ENCODE measurements at regions not wholly inside any gene's neighbourhood (a gene's known extent, or its start where the extent isn't known, plus 50 kb on each side); places are given as distances from the start of the nearest gene placed in this dataset.
A peak's percentile ranks its signal among the peaks of the same experiment; 100 is the strongest.

- no peaks in the 10 kb centered on the region for H3K9me3 ChIP-seq (ENCODE audit: control insufficient read depth in 2 of 2, insufficient read depth in 1 of 2, low read depth in 1 of 2, low read length in 1 of 2)
- no peak overlapping the region for H3K27ac ChIP-seq (ENCODE audit: low read depth in 1 of 3, low read length in 2 of 3)
- no peak for FAIRE-seq
- no peaks in the 10 kb centered on the region for H3K4me1 ChIP-seq (ENCODE audit: control insufficient read depth in 3 of 3, insufficient read depth in 2 of 3, low read depth in 1 of 3, low read length in 2 of 3)
- no peak for DNase-seq
- no peak overlapping the region for H3K4me3 ChIP-seq (ENCODE audit: low read depth in 1 of 3, low read length in 3 of 3)
- 81 to 89% (median 81%) methylated on average over 2 of the region's 2 CpGs for WGBS, 3 donors
- no peaks in the 10 kb centered on the region for H3K36me3 ChIP-seq (ENCODE audit: control insufficient read depth in 3 of 3, insufficient read depth in 2 of 3, low read depth in 1 of 3, low read length in 3 of 3)
- no peaks in the 10 kb centered on the region for H3K27me3 ChIP-seq (ENCODE audit: control insufficient read depth in 3 of 3, insufficient read depth in 3 of 3, low read length in 3 of 3)
These were observed 322.0 kb upstream of the FKBP1C start for GRCh38 chr6:62889240-62889639.

- WGBS, 3 donors: 29 to 44% (median 33%) methylated on average over 2 of the region's 2 CpGs
- H3K36me3 ChIP-seq (ENCODE audit: control insufficient read depth in 3 of 3, insufficient read depth in 2 of 3, low read depth in 1 of 3, low read length in 3 of 3): no peaks in the 10 kb centered on the region
- H3K27me3 ChIP-seq (ENCODE audit: control insufficient read depth in 3 of 3, insufficient read depth in 3 of 3, low read length in 3 of 3): no peaks in the 10 kb centered on the region
- no peak overlapping the region for H3K27ac ChIP-seq (ENCODE audit: low read depth in 1 of 3, low read length in 2 of 3)
- FAIRE-seq: peak; percentile 68
- no peak for DNase-seq
- H3K4me3 ChIP-seq (ENCODE audit: low read depth in 1 of 3, low read length in 3 of 3): no peak overlapping the region
- H3K9me3 ChIP-seq (ENCODE audit: control insufficient read depth in 2 of 2, insufficient read depth in 1 of 2, low read depth in 1 of 2, low read length in 1 of 2): no peaks in the 10 kb centered on the region
- no peaks in the 10 kb centered on the region for H3K4me1 ChIP-seq (ENCODE audit: control insufficient read depth in 3 of 3, insufficient read depth in 2 of 3, low read depth in 1 of 3, low read length in 2 of 3)
These were observed 320.1 kb upstream of the FKBP1C start for GRCh38 chr6:62891065-62891647.

- Histone ChIP-seq H3K27me3 (ENCODE audit: control insufficient read depth in 3 of 3, insufficient read depth in 3 of 3, low read length in 3 of 3) (no peaks in the 10 kb centered on the region), H3K4me1 (ENCODE audit: control insufficient read depth in 3 of 3, insufficient read depth in 2 of 3, low read depth in 1 of 3, low read length in 2 of 3) (no peaks in the 10 kb centered on the region), H3K36me3 (ENCODE audit: control insufficient read depth in 3 of 3, insufficient read depth in 2 of 3, low read depth in 1 of 3, low read length in 3 of 3) (no peaks in the 10 kb centered on the region), H3K9me3 (ENCODE audit: control insufficient read depth in 2 of 2, insufficient read depth in 1 of 2, low read depth in 1 of 2, low read length in 1 of 2) (no peaks in the 10 kb centered on the region), H3K27ac (ENCODE audit: low read depth in 1 of 3, low read length in 2 of 3) (no peak overlapping the region), H3K4me3 (ENCODE audit: low read depth in 1 of 3, low read length in 3 of 3) (no peak overlapping the region)
- DNase-seq (no peak), FAIRE-seq (no peak)
- WGBS, 3 donors: 60 to 83% (median 82%) methylated on average over 1 of the region's 1 CpG
These were observed 317.2 kb upstream of the FKBP1C start for GRCh38 chr6:62894114-62894513.

GRCh38 chr6:62903266-62903665 lies 308.0 kb upstream of the FKBP1C start:
- 83 to 92% (median 87%) methylated on average over 1 of the region's 1 CpG for WGBS, 3 donors

GRCh38 chr6:62904687-62905086 lies 306.6 kb upstream of the FKBP1C start:
- no peak overlapping the region for H3K27ac ChIP-seq (ENCODE audit: low read depth in 1 of 3, low read length in 2 of 3)

More at GRCh38 chr6:62903266-62903665, 308.0 kb upstream of the FKBP1C start:
- DNase-seq: no peak
- Histone ChIP-seq H3K27me3 (ENCODE audit: control insufficient read depth in 3 of 3, insufficient read depth in 3 of 3, low read length in 3 of 3) (no peaks in the 10 kb centered on the region), H3K4me1 (ENCODE audit: control insufficient read depth in 3 of 3, insufficient read depth in 2 of 3, low read depth in 1 of 3, low read length in 2 of 3) (no peaks in the 10 kb centered on the region), H3K9me3 (ENCODE audit: control insufficient read depth in 2 of 2, insufficient read depth in 1 of 2, low read depth in 1 of 2, low read length in 1 of 2) (no peaks in the 10 kb centered on the region), H3K4me3 (ENCODE audit: low read depth in 1 of 3, low read length in 3 of 3) (no peak overlapping the region), H3K36me3 (ENCODE audit: control insufficient read depth in 3 of 3, insufficient read depth in 2 of 3, low read depth in 1 of 3, low read length in 3 of 3) (no peaks in the 10 kb centered on the region), H3K27ac (ENCODE audit: low read depth in 1 of 3, low read length in 2 of 3) (no peak overlapping the region)
- FAIRE-seq: no peak

GRCh38 chr6:62914530-62914929 lies 296.7 kb upstream of the FKBP1C start:
- FAIRE-seq: no peak

More at GRCh38 chr6:62904687-62905086, 306.6 kb upstream of the FKBP1C start:
- DNase-seq: no peak
- Histone ChIP-seq H3K27me3 (ENCODE audit: control insufficient read depth in 3 of 3, insufficient read depth in 3 of 3, low read length in 3 of 3) (no peaks in the 10 kb centered on the region), H3K9me3 (ENCODE audit: control insufficient read depth in 2 of 2, insufficient read depth in 1 of 2, low read depth in 1 of 2, low read length in 1 of 2) (no peaks in the 10 kb centered on the region), H3K4me1 (ENCODE audit: control insufficient read depth in 3 of 3, insufficient read depth in 2 of 3, low read depth in 1 of 3, low read length in 2 of 3) (no peaks in the 10 kb centered on the region), H3K4me3 (ENCODE audit: low read depth in 1 of 3, low read length in 3 of 3) (no peak overlapping the region), H3K36me3 (ENCODE audit: control insufficient read depth in 3 of 3, insufficient read depth in 2 of 3, low read depth in 1 of 3, low read length in 3 of 3) (no peaks in the 10 kb centered on the region)
- no peak for FAIRE-seq
- 84 to 91% (median 84%) methylated on average over 5 of the region's 5 CpGs for WGBS, 3 donors

GRCh38 chr6:62923728-62924127 lies 287.5 kb upstream of the FKBP1C start:
- FAIRE-seq (no peak), DNase-seq (no peak)
- no peaks in the 10 kb centered on the region for H3K36me3 ChIP-seq (ENCODE audit: control insufficient read depth in 3 of 3, insufficient read depth in 2 of 3, low read depth in 1 of 3, low read length in 3 of 3)
- no peaks in the 10 kb centered on the region for H3K4me1 ChIP-seq (ENCODE audit: control insufficient read depth in 3 of 3, insufficient read depth in 2 of 3, low read depth in 1 of 3, low read length in 2 of 3)
- no peak overlapping the region for H3K4me3 ChIP-seq (ENCODE audit: low read depth in 1 of 3, low read length in 3 of 3)
- peaks cover 0 to 2% of the 10 kb centered on the region in 2 donors for H3K9me3 ChIP-seq (ENCODE audit: control insufficient read depth in 2 of 2, insufficient read depth in 1 of 2, low read depth in 1 of 2, low read length in 1 of 2)
- no peak overlapping the region for H3K27ac ChIP-seq (ENCODE audit: low read depth in 1 of 3, low read length in 2 of 3)
- no peaks in the 10 kb centered on the region for H3K27me3 ChIP-seq (ENCODE audit: control insufficient read depth in 3 of 3, insufficient read depth in 3 of 3, low read length in 3 of 3)

More at GRCh38 chr6:62914530-62914929, 296.7 kb upstream of the FKBP1C start:
- no peaks in the 10 kb centered on the region for H3K4me1 ChIP-seq (ENCODE audit: control insufficient read depth in 3 of 3, insufficient read depth in 2 of 3, low read depth in 1 of 3, low read length in 2 of 3)
- WGBS, 3 donors: 53 to 67% (median 66%) methylated on average over 4 of the region's 4 CpGs
- no peaks in the 10 kb centered on the region for H3K27me3 ChIP-seq (ENCODE audit: control insufficient read depth in 3 of 3, insufficient read depth in 3 of 3, low read length in 3 of 3)
- H3K27ac ChIP-seq (ENCODE audit: low read depth in 1 of 3, low read length in 2 of 3): no peak overlapping the region
- no peaks in the 10 kb centered on the region for H3K9me3 ChIP-seq (ENCODE audit: control insufficient read depth in 2 of 2, insufficient read depth in 1 of 2, low read depth in 1 of 2, low read length in 1 of 2)
- no peak for DNase-seq
- no peak overlapping the region for H3K4me3 ChIP-seq (ENCODE audit: low read depth in 1 of 3, low read length in 3 of 3)
- no peaks in the 10 kb centered on the region for H3K36me3 ChIP-seq (ENCODE audit: control insufficient read depth in 3 of 3, insufficient read depth in 2 of 3, low read depth in 1 of 3, low read length in 3 of 3)

GRCh38 chr6:62940848-62941247 lies 270.4 kb upstream of the FKBP1C start:
- FAIRE-seq (no peak), DNase-seq (no peak)
- Histone ChIP-seq H3K36me3 (ENCODE audit: control insufficient read depth in 3 of 3, insufficient read depth in 2 of 3, low read depth in 1 of 3, low read length in 3 of 3) (no peaks in the 10 kb centered on the region), H3K4me3 (ENCODE audit: low read depth in 1 of 3, low read length in 3 of 3) (no peak overlapping the region), H3K27ac (ENCODE audit: low read depth in 1 of 3, low read length in 2 of 3) (no peak overlapping the region), H3K27me3 (ENCODE audit: control insufficient read depth in 3 of 3, insufficient read depth in 3 of 3, low read length in 3 of 3) (no peaks in the 10 kb centered on the region), H3K9me3 (ENCODE audit: control insufficient read depth in 2 of 2, insufficient read depth in 1 of 2, low read depth in 1 of 2, low read length in 1 of 2) (no peaks in the 10 kb centered on the region), H3K4me1 (ENCODE audit: control insufficient read depth in 3 of 3, insufficient read depth in 2 of 3, low read depth in 1 of 3, low read length in 2 of 3) (no peaks in the 10 kb centered on the region)
- WGBS, 3 donors: 28 to 35% (median 33%) methylated on average over 3 of the region's 3 CpGs

- Histone ChIP-seq H3K4me3 (ENCODE audit: low read depth in 1 of 3, low read length in 3 of 3) (no peak overlapping the region), H3K36me3 (ENCODE audit: control insufficient read depth in 3 of 3, insufficient read depth in 2 of 3, low read depth in 1 of 3, low read length in 3 of 3) (no peaks in the 10 kb centered on the region), H3K27me3 (ENCODE audit: control insufficient read depth in 3 of 3, insufficient read depth in 3 of 3, low read length in 3 of 3) (no peaks in the 10 kb centered on the region), H3K9me3 (ENCODE audit: control insufficient read depth in 2 of 2, insufficient read depth in 1 of 2, low read depth in 1 of 2, low read length in 1 of 2) (no peaks in the 10 kb centered on the region), H3K27ac (ENCODE audit: low read depth in 1 of 3, low read length in 2 of 3) (no peak overlapping the region), H3K4me1 (ENCODE audit: control insufficient read depth in 3 of 3, insufficient read depth in 2 of 3, low read depth in 1 of 3, low read length in 2 of 3) (no peaks in the 10 kb centered on the region)
- 73 to 79% (median 78%) methylated on average over 3 of the region's 3 CpGs for WGBS, 3 donors
- FAIRE-seq (no peak), DNase-seq (no peak)
These were observed 269.3 kb upstream of the FKBP1C start for GRCh38 chr6:62942000-62942399.

Measured in small intestine (tissue), 7 donors.